Activated CD4-positive, CD25-positive, alpha-beta regulatory T cell treated with anti-CD3 and anti-CD28 coated beads, Interleukin-2, amount 50 U/mL, for 72 hours (primary cell): ENCODE measurements at regions not wholly inside any gene's neighbourhood (a gene's known extent, or its start where the extent isn't known, plus 50 kb on each side); places are given as distances from the start of the nearest gene placed in this dataset.
A peak's percentile ranks its signal among the peaks of the same experiment; 100 is the strongest.
"Not testable (repeated sequence)": the region's sequence is repeated elsewhere in the genome, so short reads cannot be mapped to it uniquely, and the experiment has no call there.

Experiments used
- DNase-seq: peaks from one replicate; pipeline ENCODE4 v3.0.0; 2021

- peak; percentile 25 for DNase-seq
These were observed 96.8 kb downstream of the TMEM121 start for GRCh38 chr14:105623178-105623577.

GRCh38 chr14:105624346-105624745, 98.0 kb downstream of the TMEM121 start:
- not testable (repeated sequence) for DNase-seq

- DNase-seq: peak; percentile 29
These were observed 98.5 kb downstream of the TMEM121 start for GRCh38 chr14:105624749-105625434.

GRCh38 chr14:105625448-105625847, 99.1 kb downstream of the TMEM121 start:
- DNase-seq: not testable (repeated sequence)

- DNase-seq: not testable (repeated sequence)
These were observed 99.7 kb downstream of the TMEM121 start for GRCh38 chr14:105626111-105626510.

- DNase-seq: not testable (repeated sequence)
These were observed 100.3 kb downstream of the TMEM121 start for GRCh38 chr14:105626651-105627050.

GRCh38 chr14:105627287-105627686, 100.9 kb downstream of the TMEM121 start:
- DNase-seq: not testable (repeated sequence)

- DNase-seq: no peak
These were observed 101.3 kb downstream of the TMEM121 start for GRCh38 chr14:105627701-105628100.

GRCh38 chr14:105628126-105628525, 101.7 kb downstream of the TMEM121 start:
- not testable (repeated sequence) for DNase-seq

GRCh38 chr14:105628531-105629067, 102.2 kb downstream of the TMEM121 start:
- not testable (repeated sequence) for DNase-seq

GRCh38 chr14:105629091-105629885, 102.9 kb downstream of the TMEM121 start:
- not testable (repeated sequence) for DNase-seq

GRCh38 chr14:105629886-105630215, 103.5 kb downstream of the TMEM121 start:
- no peak for DNase-seq

GRCh38 chr14:105630293-105630934, 104.0 kb downstream of the TMEM121 start:
- DNase-seq: not testable (repeated sequence)

GRCh38 chr14:105630935-105631779, 104.8 kb downstream of the TMEM121 start:
- not testable (repeated sequence) for DNase-seq

GRCh38 chr14:105632010-105632409, 105.6 kb downstream of the TMEM121 start:
- no peak for DNase-seq

- not testable (repeated sequence) for DNase-seq
These were observed 107.2 kb downstream of the TMEM121 start for GRCh38 chr14:105633596-105633995.

- no peak for DNase-seq
These were observed 109.2 kb downstream of the TMEM121 start for GRCh38 chr14:105635560-105635959.

GRCh38 chr14:105636021-105636420, 109.6 kb downstream of the TMEM121 start:
- not testable (repeated sequence) for DNase-seq

- no peak for DNase-seq
These were observed 110.6 kb downstream of the TMEM121 start for GRCh38 chr14:105636935-105637334.

- DNase-seq: not testable (repeated sequence)
These were observed 111.0 kb downstream of the TMEM121 start for GRCh38 chr14:105637345-105637744.

- DNase-seq: not testable (repeated sequence)
These were observed 113.9 kb downstream of the TMEM121 start for GRCh38 chr14:105639969-105640931.
